HG03460 (cell line): ENCODE measurements at regions not wholly inside any gene's neighbourhood (a gene's known extent, or its start where the extent isn't known, plus 50 kb on each side); places are given as distances from the start of the nearest gene placed in this dataset.

ENCODE experiments used
- ATAC-seq: cut with Tn5 transposase; IDR thresholded peaks from one replicate; pipeline ENCODE4 v1.9.1; 2021; ENCODE audit not compliant: unreplicated experiment

GRCh38 chr12:107567876-107568619, 117.6 kb upstream of the PWP1 start:
- no peak for ATAC-seq

- no peak for ATAC-seq
Measured at GRCh38 chr12:107568718-107569117, 116.9 kb upstream of the PWP1 start.

- ATAC-seq, result no peak
Measured at GRCh38 chr12:107570721-107571120, 114.9 kb upstream of the PWP1 start.

- ATAC-seq, result no peak
Measured at GRCh38 chr12:107571492-107571891, 114.1 kb upstream of the PWP1 start.

- no peak for ATAC-seq
Measured at GRCh38 chr12:107574691-107575090, 110.9 kb upstream of the PWP1 start.

GRCh38 chr12:107580750-107581618, 104.6 kb upstream of the PWP1 start:
- no peak for ATAC-seq

- ATAC-seq, result no peak
Measured at GRCh38 chr12:107581619-107582015, 104.0 kb upstream of the PWP1 start.

- no peak for ATAC-seq
Measured at GRCh38 chr12:107583551-107583950, 102.0 kb upstream of the PWP1 start.

GRCh38 chr12:107584563-107584962, 101.0 kb upstream of the PWP1 start:
- ATAC-seq, result no peak

GRCh38 chr12:107586256-107586970, 99.2 kb upstream of the PWP1 start:
- no peak for ATAC-seq

- ATAC-seq, result no peak
Measured at GRCh38 chr12:107590413-107590812, 95.2 kb upstream of the PWP1 start.

GRCh38 chr12:107590814-107591375, 94.7 kb upstream of the PWP1 start:
- no peak for ATAC-seq

GRCh38 chr12:107593713-107594381, 91.8 kb upstream of the PWP1 start:
- ATAC-seq, result no peak

GRCh38 chr12:107594995-107595394, 90.6 kb upstream of the PWP1 start:
- no peak for ATAC-seq

- ATAC-seq, result peak; percentile 61
Measured at GRCh38 chr12:107597695-107598410, 87.7 kb upstream of the PWP1 start.

- no peak for ATAC-seq
Measured at GRCh38 chr12:107598906-107599305, 86.7 kb upstream of the PWP1 start.

- no peak for ATAC-seq
Measured at GRCh38 chr12:107600581-107601144, 84.9 kb upstream of the PWP1 start.

GRCh38 chr12:107602446-107602845, 83.2 kb upstream of the PWP1 start:
- ATAC-seq, result no peak

GRCh38 chr12:107605293-107605692, 80.3 kb upstream of the PWP1 start:
- no peak for ATAC-seq
